ENCODE measurements at regions not wholly inside any gene's neighbourhood (a gene's known extent, or its start where the extent isn't known, plus 50 kb on each side); places are given as distances from the start of the nearest gene placed in this dataset.

DNA sequence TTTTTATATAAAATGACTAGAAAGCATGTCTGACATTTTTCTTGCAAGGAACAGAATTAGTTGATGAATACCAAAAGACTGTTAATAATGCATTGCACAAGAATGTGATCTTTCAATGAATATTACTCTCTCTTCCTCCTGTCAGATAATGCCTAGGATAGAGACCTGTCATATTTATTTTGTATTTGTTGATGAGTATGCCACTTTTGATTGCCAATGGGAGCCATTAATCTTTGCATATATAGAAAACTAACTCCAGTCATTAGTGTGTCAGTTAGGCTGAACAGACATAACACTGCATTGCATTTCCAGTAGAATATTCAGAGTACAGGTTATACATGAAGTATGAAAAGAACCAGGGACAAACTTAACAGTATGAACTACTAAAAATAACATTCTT lies 1125.3 kb downstream of the LRFN5 start:
- H3K27me3 ChIP-seq (ENCODE audit: control insufficient read depth, insufficient read depth, low read length) = no peaks in the 10 kb centered on the region
- CTCF ChIA-PET = no interaction called here
- ATAC-seq = no peak
- no peak overlapping the region for H3K4me3 ChIP-seq (ENCODE audit: low read depth in 2 of 2, low read length in 2 of 2)
- POLR2A ChIA-PET = no interaction called here
- no peaks in the 10 kb centered on the region for H3K36me3 ChIP-seq (ENCODE audit: control insufficient read depth, insufficient read depth, low read length)
- H3K4me1 ChIP-seq (ENCODE audit: control insufficient read depth, insufficient read depth, low read length) = no peaks in the 10 kb centered on the region
- TF ChIP-seq TCF7L2 (IDR thresholded peaks at IDR 0.05; ENCODE audit: low read depth, low read length) (no peak), CTCF (IDR thresholded peaks at IDR 0.05) (no peak), SIN3A (IDR thresholded peaks at IDR 0.05; ENCODE audit: borderline replicate concordance, insufficient read depth, low read depth, low read length) (no peak), POLR2AphosphoS5 (IDR thresholded peaks at IDR 0.05; ENCODE audit: low read depth, low read length) (no peak)
- TF ChIP-seq, protein P1, sequence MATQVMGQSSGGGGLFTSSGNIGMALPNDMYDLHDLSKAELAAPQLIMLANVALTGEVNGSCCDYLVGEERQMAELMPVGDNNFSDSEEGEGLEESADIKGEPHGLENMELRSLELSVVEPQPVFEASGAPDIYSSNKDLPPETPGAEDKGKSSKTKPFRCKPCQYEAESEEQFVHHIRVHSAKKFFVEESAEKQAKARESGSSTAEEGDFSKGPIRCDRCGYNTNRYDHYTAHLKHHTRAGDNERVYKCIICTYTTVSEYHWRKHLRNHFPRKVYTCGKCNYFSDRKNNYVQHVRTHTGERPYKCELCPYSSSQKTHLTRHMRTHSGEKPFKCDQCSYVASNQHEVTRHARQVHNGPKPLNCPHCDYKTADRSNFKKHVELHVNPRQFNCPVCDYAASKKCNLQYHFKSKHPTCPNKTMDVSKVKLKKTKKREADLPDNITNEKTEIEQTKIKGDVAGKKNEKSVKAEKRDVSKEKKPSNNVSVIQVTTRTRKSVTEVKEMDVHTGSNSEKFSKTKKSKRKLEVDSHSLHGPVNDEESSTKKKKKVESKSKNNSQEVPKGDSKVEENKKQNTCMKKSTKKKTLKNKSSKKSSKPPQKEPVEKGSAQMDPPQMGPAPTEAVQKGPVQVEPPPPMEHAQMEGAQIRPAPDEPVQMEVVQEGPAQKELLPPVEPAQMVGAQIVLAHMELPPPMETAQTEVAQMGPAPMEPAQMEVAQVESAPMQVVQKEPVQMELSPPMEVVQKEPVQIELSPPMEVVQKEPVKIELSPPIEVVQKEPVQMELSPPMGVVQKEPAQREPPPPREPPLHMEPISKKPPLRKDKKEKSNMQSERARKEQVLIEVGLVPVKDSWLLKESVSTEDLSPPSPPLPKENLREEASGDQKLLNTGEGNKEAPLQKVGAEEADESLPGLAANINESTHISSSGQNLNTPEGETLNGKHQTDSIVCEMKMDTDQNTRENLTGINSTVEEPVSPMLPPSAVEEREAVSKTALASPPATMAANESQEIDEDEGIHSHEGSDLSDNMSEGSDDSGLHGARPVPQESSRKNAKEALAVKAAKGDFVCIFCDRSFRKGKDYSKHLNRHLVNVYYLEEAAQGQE (IDR thresholded peaks at IDR 0.05; ENCODE audit: insufficient read depth in 1 of 2, low read depth in 2 of 2, low read length in 1 of 2) = no peak
- H3K27ac ChIP-seq (ENCODE audit: low read length) = no peak overlapping the region
- no TSS peak for BruUV-seq (replicated peaks)
- DNase-seq (ENCODE audit: low read depth, low spot score) = no peak
- intact Hi-C loops (cut with micrococcal nuclease; ENCODE audit: unreplicated experiment) (no loop called here), in situ Hi-C loops (cut with HindIII; ENCODE audit: low pct_unique_long_range_greater_than_20kb, low sequenced_read_pairs) (no loop called here)
- H3K9me3 ChIP-seq (ENCODE audit: control insufficient read depth, insufficient read depth, low read depth, low read length) = no peaks in the 10 kb centered on the region

- intact Hi-C loops (cut with micrococcal nuclease; ENCODE audit: unreplicated experiment) = no loop called here
- TF ChIP-seq CTCF (IDR thresholded peaks at IDR 0.05) = no peak
- no peak for TF ChIP-seq SIN3A (IDR thresholded peaks at IDR 0.05; ENCODE audit: borderline replicate concordance, insufficient read depth, low read depth, low read length)
- TF ChIP-seq POLR2AphosphoS5 (IDR thresholded peaks at IDR 0.05; ENCODE audit: low read depth, low read length) = no peak
- TF ChIP-seq TCF7L2 (IDR thresholded peaks at IDR 0.05; ENCODE audit: low read depth, low read length) = no peak
- TF ChIP-seq, protein P1 (IDR thresholded peaks at IDR 0.05; ENCODE audit: insufficient read depth in 1 of 2, low read depth in 2 of 2, low read length in 1 of 2) = no peak
- POLR2A ChIA-PET = no interaction called here
Observed at GRCh38 chr14:42731480-42731879, 1124.8 kb downstream of the LRFN5 start.

More at GRCh38 chr14:42731480-42731879, 1124.8 kb downstream of the LRFN5 start:
- Histone ChIP-seq H3K36me3 (ENCODE audit: control insufficient read depth, insufficient read depth, low read length) (no peaks in the 10 kb centered on the region), H3K27me3 (ENCODE audit: control insufficient read depth, insufficient read depth, low read length) (no peaks in the 10 kb centered on the region), H3K4me3 (ENCODE audit: low read depth in 2 of 2, low read length in 2 of 2) (no peak overlapping the region), H3K9me3 (ENCODE audit: control insufficient read depth, insufficient read depth, low read depth, low read length) (no peaks in the 10 kb centered on the region), H3K27ac (ENCODE audit: low read length) (no peak overlapping the region), H3K4me1 (ENCODE audit: control insufficient read depth, insufficient read depth, low read length) (no peaks in the 10 kb centered on the region)
- BruUV-seq (replicated peaks) = no TSS peak
- DNase-seq (ENCODE audit: low read depth, low spot score) (no peak), ATAC-seq (no peak)
- CTCF ChIA-PET = no interaction called here
- in situ Hi-C loops (cut with HindIII; ENCODE audit: low pct_unique_long_range_greater_than_20kb, low sequenced_read_pairs) = no loop called here

All from Panc1 (cell line).